ENCODE measurements at regions not wholly inside any gene's neighbourhood (a gene's known extent, or its start where the extent isn't known, plus 50 kb on each side); places are given as distances from the start of the nearest gene placed in this dataset.

- no peak for DNase-seq (ENCODE audit: extremely low read depth, low read depth)
- no peak for TF ChIP-seq CTCF (IDR thresholded peaks at IDR 0.05; ENCODE audit: low read depth, low read length, missing control alignments)
- H3K4me3 ChIP-seq (replicated peaks; ENCODE audit: low read depth, low read length) = no peak overlapping the region
These were observed 170.1 kb downstream of the ADRA2A start for GRCh38 chr10:111246814-111247452.

GRCh38 chr10:111247781-111248389 lies 171.1 kb downstream of the ADRA2A start:
- no peak for DNase-seq (ENCODE audit: extremely low read depth, low read depth)
- TF ChIP-seq CTCF (IDR thresholded peaks at IDR 0.05; ENCODE audit: low read depth, low read length, missing control alignments) = no peak
- H3K4me3 ChIP-seq (replicated peaks; ENCODE audit: low read depth, low read length) = no peak overlapping the region

DNA sequence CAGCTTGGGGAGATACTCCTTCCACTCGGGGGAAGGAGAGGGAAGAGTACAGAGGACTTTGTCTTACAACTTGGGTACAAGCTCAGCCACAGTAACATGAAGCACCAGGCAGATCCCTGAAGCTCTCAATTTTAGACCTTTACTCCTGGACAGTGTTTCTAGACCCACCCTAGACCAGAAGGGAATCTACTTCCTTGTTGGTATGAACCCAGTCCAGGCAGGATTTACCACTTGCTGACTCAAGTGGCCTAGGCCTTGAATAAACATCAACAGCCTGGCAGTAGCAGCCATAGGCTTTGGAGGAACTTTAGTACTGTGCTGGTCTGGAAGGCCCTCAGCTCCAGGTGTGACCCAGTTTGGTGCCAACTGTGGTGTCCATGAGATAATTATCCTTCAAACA lies 173.1 kb downstream of the ADRA2A start:
- no peak overlapping the region for H3K4me3 ChIP-seq (replicated peaks; ENCODE audit: low read depth, low read length)
- DNase-seq (ENCODE audit: extremely low read depth, low read depth) = no peak
- no peak for TF ChIP-seq CTCF (IDR thresholded peaks at IDR 0.05; ENCODE audit: low read depth, low read length, missing control alignments)

- no peak for TF ChIP-seq CTCF (IDR thresholded peaks at IDR 0.05; ENCODE audit: low read depth, low read length, missing control alignments)
- no peak for DNase-seq (ENCODE audit: extremely low read depth, low read depth)
- no peak overlapping the region for H3K4me3 ChIP-seq (replicated peaks; ENCODE audit: low read depth, low read length)
These were observed 184.3 kb downstream of the ADRA2A start for GRCh38 chr10:111261081-111261615.

GRCh38 chr10:111265341-111265740 lies 188.5 kb downstream of the ADRA2A start:
- no peak overlapping the region for H3K4me3 ChIP-seq (replicated peaks; ENCODE audit: low read depth, low read length)
- TF ChIP-seq CTCF (IDR thresholded peaks at IDR 0.05; ENCODE audit: low read depth, low read length, missing control alignments) = no peak
- no peak for DNase-seq (ENCODE audit: extremely low read depth, low read depth)

GRCh38 chr10:111266165-111266564 lies 189.3 kb downstream of the ADRA2A start:
- no peak for TF ChIP-seq CTCF (IDR thresholded peaks at IDR 0.05; ENCODE audit: low read depth, low read length, missing control alignments)
- no peak for DNase-seq (ENCODE audit: extremely low read depth, low read depth)
- no peak overlapping the region for H3K4me3 ChIP-seq (replicated peaks; ENCODE audit: low read depth, low read length)
